ENCODE measurements at regions not wholly inside any gene's neighbourhood (a gene's known extent, or its start where the extent isn't known, plus 50 kb on each side); places are given as distances from the start of the nearest gene placed in this dataset.
"Not testable (repeated sequence)": the region's sequence is repeated elsewhere in the genome, so short reads cannot be mapped to it uniquely, and the experiment has no call there.

- no peak for TF ChIP-seq CTCF (IDR thresholded peaks at IDR 0.05; ENCODE audit: low read depth, low read length)
- H3K4me3 ChIP-seq (ENCODE audit: low read depth, low read length): no peak overlapping the region
These were observed 730.1 kb downstream of the NR2F1-AS1 start for GRCh38 chr5:92850886-92851285.

GRCh38 chr5:92849756-92850155, 731.3 kb downstream of the NR2F1-AS1 start:
- no peak for TF ChIP-seq CTCF (IDR thresholded peaks at IDR 0.05; ENCODE audit: low read depth, low read length)

GRCh38 chr5:92841604-92842155, 739.3 kb downstream of the NR2F1-AS1 start:
- no peak for TF ChIP-seq CTCF (IDR thresholded peaks at IDR 0.05; ENCODE audit: low read depth, low read length)
- no peak overlapping the region for H3K4me3 ChIP-seq (ENCODE audit: low read depth, low read length)

More at GRCh38 chr5:92849756-92850155, 731.3 kb downstream of the NR2F1-AS1 start:
- no peak overlapping the region for H3K4me3 ChIP-seq (ENCODE audit: low read depth, low read length)

- no peak overlapping the region for H3K4me3 ChIP-seq (ENCODE audit: low read depth, low read length)
- no peak for TF ChIP-seq CTCF (IDR thresholded peaks at IDR 0.05; ENCODE audit: low read depth, low read length)
These were observed 742.8 kb downstream of the NR2F1-AS1 start for GRCh38 chr5:92838253-92838652.

- H3K4me3 ChIP-seq (ENCODE audit: low read depth, low read length): 0 out of 2 replicates have a peak overlapping the region, but pooled peaks have one; percentile 3
- no peak for TF ChIP-seq CTCF (IDR thresholded peaks at IDR 0.05; ENCODE audit: low read depth, low read length)
These were observed 743.9 kb downstream of the NR2F1-AS1 start for GRCh38 chr5:92836855-92837755.

- no peak for TF ChIP-seq CTCF (IDR thresholded peaks at IDR 0.05; ENCODE audit: low read depth, low read length)
- H3K4me3 ChIP-seq (ENCODE audit: low read depth, low read length): no peak overlapping the region
These were observed 745.3 kb downstream of the NR2F1-AS1 start for GRCh38 chr5:92835712-92836111.

GRCh38 chr5:92823551-92823950, 757.5 kb downstream of the NR2F1-AS1 start:
- not testable (repeated sequence) for H3K4me3 ChIP-seq (ENCODE audit: low read depth, low read length)

Data from WI38 (cell line).